Stimulated activated CD8-positive, alpha-beta memory T cell treated with anti-CD3 and anti-CD28 coated beads, Interleukin-2, amount 100 ng/mL, for 48 hours (primary cell): ENCODE measurements at regions not wholly inside any gene's neighbourhood (a gene's known extent, or its start where the extent isn't known, plus 50 kb on each side); places are given as distances from the start of the nearest gene placed in this dataset.
"Not testable (repeated sequence)": the region's sequence is repeated elsewhere in the genome, so short reads cannot be mapped to it uniquely, and the experiment has no call there.

ENCODE experiments used
- DNase-seq, 2 donors: peaks; one replicate each; pipeline ENCODE4 v3.0.0-alpha.2; 2020; ENCODE audit warnings: low read depth in 2 of 2

GRCh38 chr7:94174956-94175355 lies 170.8 kb upstream of the BET1 start:
- no peak for DNase-seq

- no peak for DNase-seq
These were observed 172.6 kb upstream of the BET1 start for GRCh38 chr7:94176694-94177200.

- no peak for DNase-seq
These were observed 173.3 kb upstream of the BET1 start for GRCh38 chr7:94177441-94177840.

GRCh38 chr7:94178230-94178629 lies 174.1 kb upstream of the BET1 start:
- no peak for DNase-seq

GRCh38 chr7:94179466-94179865 lies 175.3 kb upstream of the BET1 start:
- DNase-seq = no peak

GRCh38 chr7:94182066-94182465 lies 177.9 kb upstream of the BET1 start:
- no peak for DNase-seq

GRCh38 chr7:94182721-94183120 lies 178.6 kb upstream of the BET1 start:
- DNase-seq = no peak

- DNase-seq = no peak
These were observed 179.2 kb upstream of the BET1 start for GRCh38 chr7:94183289-94183749.

- DNase-seq = no peak
These were observed 179.7 kb upstream of the BET1 start for GRCh38 chr7:94183891-94184290.

GRCh38 chr7:94188350-94188749 lies 184.2 kb upstream of the BET1 start:
- no peak for DNase-seq

- no peak for DNase-seq
These were observed 186.5 kb upstream of the BET1 start for GRCh38 chr7:94190599-94191061.

- not testable (repeated sequence) for DNase-seq
These were observed 190.3 kb upstream of the BET1 start for GRCh38 chr7:94194426-94194825.

GRCh38 chr7:94195201-94195600 lies 191.0 kb upstream of the BET1 start:
- DNase-seq = no peak

- DNase-seq = no peak
These were observed 191.7 kb upstream of the BET1 start for GRCh38 chr7:94195813-94196212.

- no peak for DNase-seq
These were observed 189.2 kb upstream of the COL1A2 start for GRCh38 chr7:94205529-94205928.

- DNase-seq = no peak
These were observed 188.4 kb upstream of the COL1A2 start for GRCh38 chr7:94206295-94206694.

GRCh38 chr7:94212160-94212559 lies 182.5 kb upstream of the COL1A2 start:
- DNase-seq = no peak

- DNase-seq = no peak
These were observed 177.7 kb upstream of the COL1A2 start for GRCh38 chr7:94216944-94217461.

GRCh38 chr7:94217766-94218165 lies 176.9 kb upstream of the COL1A2 start:
- DNase-seq = no peak

GRCh38 chr7:94222516-94222915 lies 172.2 kb upstream of the COL1A2 start:
- no peak for DNase-seq

GRCh38 chr7:94223375-94224084 lies 171.2 kb upstream of the COL1A2 start:
- DNase-seq = no peak

- no peak for DNase-seq
These were observed 166.5 kb upstream of the COL1A2 start for GRCh38 chr7:94228223-94228622.

GRCh38 chr7:94228678-94229077 lies 166.0 kb upstream of the COL1A2 start:
- DNase-seq = no peak
